SK-N-SH (cell line): ENCODE measurements at regions not wholly inside any gene's neighbourhood (a gene's known extent, or its start where the extent isn't known, plus 50 kb on each side); places are given as distances from the start of the nearest gene placed in this dataset.

Experiments
- CTCF ChIA-PET: fragments of 300-600, 350-600 bp; formaldehyde crosslinking; extraction: SDS; loops from one replicate; lab custom pipeline; 2021; lab: Yijun Ruan, JAX
- POLR2A ChIA-PET: fragments of 350-600 bp; sonication (Branson Sonifier 250); formaldehyde crosslinking; extraction: SDS; loops from one replicate; lab custom pipeline; 2020; ENCODE audit warnings: antibody characterized with exemption, inconsistent platforms; lab: Yijun Ruan, JAX
- DNase-seq: peaks from one replicate; pipeline ENCODE4 v3.0.0; 2012
- H2AFZ ChIP-seq: fragments of 200-600 bp; sonication (generic); 2 replicates; pipeline ENCODE4 v1.8.1; 2016; ENCODE audit warnings: antibody characterized with exemption, mild to moderate bottlenecking, low read depth
- H3F3A ChIP-seq: fragments of 200-600 bp; sonication (generic); replicated peaks from 2 replicates; pipeline ENCODE3; 2016; ENCODE audit warnings: antibody characterized with exemption, mild to moderate bottlenecking; ENCODE audit not compliant: insufficient read depth
- H3K27ac ChIP-seq, 2 experiments: fragments of 200-500 bp in 1 of 2; fragments of 200-600 bp in 1 of 2; sonication (Bioruptor generic) in 1 of 2; sonication (generic), shearing (Covaris generic) in 1 of 2; 2 replicates each; pipeline versions ENCODE4 v1.5.1 to v1.6.1; 2014 to 2016; ENCODE audit warnings: low read depth in 2 of 2, inconsistent platforms in 1 of 2, low read length in 1 of 2, mild to moderate bottlenecking in 1 of 2, mixed read lengths in 1 of 2
- H3K27me3 ChIP-seq: fragments of 200-600 bp; sonication (generic), shearing (Covaris generic); 2 replicates; pipeline ENCODE4 v1.6.1; 2016; ENCODE audit warnings: mixed run types; ENCODE audit not compliant: insufficient read depth
- H3K36me3 ChIP-seq, 2 experiments: fragments of 200-500 bp in 1 of 2; fragments of 200-600 bp in 1 of 2; sonication (Bioruptor generic) in 1 of 2; sonication (generic) in 1 of 2; replicated peaks in 1 of 2; 2 replicates each; pipeline versions ENCODE3 to v1.5.1; 2014 to 2016; ENCODE audit warnings: low read length in 1 of 2, mild to moderate bottlenecking in 1 of 2; ENCODE audit not compliant: insufficient read depth in 2 of 2, control insufficient read depth in 1 of 2
- H3K4me1 ChIP-seq, 2 experiments: fragments of 200-500 bp in 1 of 2; fragments of 200-600 bp in 1 of 2; sonication (Bioruptor generic) in 1 of 2; sonication (generic), shearing (Covaris generic) in 1 of 2; 2 replicates each; pipeline versions ENCODE4 v1.5.1 to v1.6.1; 2014 to 2016; ENCODE audit warnings: low read depth in 1 of 2, low read length in 1 of 2, mixed run types in 1 of 2; ENCODE audit not compliant: insufficient read depth in 2 of 2, control insufficient read depth in 1 of 2
- H3K4me2 ChIP-seq: fragments of 200-600 bp; sonication (generic), shearing (Covaris generic); 2 replicates; pipeline ENCODE4 v1.6.1; 2017; ENCODE audit warnings: mixed run types
- H3K4me3 ChIP-seq, 2 experiments: fragments of 200-500 bp in 1 of 2; fragments of 200-600 bp in 1 of 2; sonication (Bioruptor generic) in 1 of 2; sonication (generic), shearing (Covaris generic) in 1 of 2; 2 replicates each; pipeline versions ENCODE4 v1.5.1 to v1.8.1; 2014 to 2016; ENCODE audit warnings: low read depth in 2 of 2, inconsistent platforms in 1 of 2, low read length in 1 of 2, mild to moderate bottlenecking in 1 of 2, mixed read lengths in 1 of 2, moderate library complexity in 1 of 2
- H3K79me2 ChIP-seq: fragments of 200-600 bp; sonication (generic); 2 replicates; pipeline ENCODE4 v1.8.1; 2017; ENCODE audit warnings: mild to moderate bottlenecking; ENCODE audit not compliant: insufficient read depth
- H3K9ac ChIP-seq: fragments of 200-600 bp; sonication (generic); 2 replicates; pipeline ENCODE4 v1.6.1; 2017; ENCODE audit warnings: mixed run types
- H3K9me2 ChIP-seq: fragments of 200-600 bp; sonication (generic); 2 replicates; pipeline ENCODE4 v1.6.1; 2017; ENCODE audit warnings: mixed run types
- H3K9me3 ChIP-seq: fragments of 200-600 bp; sonication (generic); 2 replicates; pipeline ENCODE4 v1.6.1; 2017; ENCODE audit warnings: mixed run types, mild to moderate bottlenecking, moderate library complexity
- H4K20me1 ChIP-seq: fragments of 200-600 bp; sonication (generic); 2 replicates; pipeline ENCODE4 v1.6.1; 2017; ENCODE audit warnings: mild to moderate bottlenecking, mixed run types; ENCODE audit not compliant: insufficient read depth
- ELF1 ChIP-seq: IDR thresholded peaks from 2 replicates; pipeline ENCODE4 v1.4.0; 2012
- EZH2phosphoT487 ChIP-seq: fragments of 200-600 bp; sonication (generic); IDR thresholded peaks from 2 replicates; pipeline ENCODE4 v1.6.1; 2017; ENCODE audit warnings: low read depth, mixed run types, mild to moderate bottlenecking, antibody characterized with exemption, moderate library complexity, borderline replicate concordance
- FOSL2 ChIP-seq: IDR thresholded peaks from 2 replicates; pipeline ENCODE4 v1.4.0; 2012; ENCODE audit warnings: low read depth, mild to moderate bottlenecking, moderate library complexity, borderline replicate concordance
- FOXJ3 ChIP-seq: sonication (generic); formaldehyde crosslinking; IDR thresholded peaks from 2 replicates; pipeline ENCODE4 v1.5.1; 2020; ENCODE audit warnings: mild to moderate bottlenecking, missing genetic modification reagents
- FOXM1 ChIP-seq: IDR thresholded peaks from 2 replicates; pipeline ENCODE4 v1.4.0; 2012; ENCODE audit warnings: low read depth, mild to moderate bottlenecking
- GABPA ChIP-seq: IDR thresholded peaks from 2 replicates; pipeline ENCODE4 v1.4.0; 2012; ENCODE audit warnings: low read depth, mild to moderate bottlenecking
- IRF3 ChIP-seq: fragments of 150-350 bp; IDR thresholded peaks from 2 replicates; pipeline ENCODE4 v1.6.1; 2016; ENCODE audit warnings: mild to moderate bottlenecking, low read depth, low read length
- JUND ChIP-seq: IDR thresholded peaks from 2 replicates; pipeline ENCODE4 v1.4.0; 2012
- NFIC ChIP-seq: IDR thresholded peaks from 2 replicates; pipeline ENCODE4 v1.4.0; 2012; ENCODE audit warnings: borderline replicate concordance
- POLR2AphosphoS5 ChIP-seq: IDR thresholded peaks from 2 replicates; pipeline ENCODE4 v1.6.1; 2012; ENCODE audit warnings: low read depth, low read length
- REST ChIP-seq: IDR thresholded peaks from 2 replicates; pipeline ENCODE4 v1.6.1; 2012; ENCODE audit warnings: mild to moderate bottlenecking, low read depth, low read length, moderate library complexity
- RXRA ChIP-seq: IDR thresholded peaks from 2 replicates; pipeline ENCODE4 v1.4.0; 2012; ENCODE audit warnings: low read depth, mild to moderate bottlenecking, borderline replicate concordance
- USF1 ChIP-seq: IDR thresholded peaks from 2 replicates; pipeline ENCODE4 v1.4.0; 2012; ENCODE audit warnings: low read depth, borderline replicate concordance
- USF2 ChIP-seq: fragments of 150-350 bp; IDR thresholded peaks from 2 replicates; pipeline ENCODE4 v1.6.1; 2017; ENCODE audit warnings: antibody characterized with exemption, low read length, low read depth, borderline replicate concordance
- WGBS: methylation state at CpG from one replicate; pipeline ENCODE4 v1.1.6; 2017; ENCODE audit warnings: low lambda C conversion rate; 5-methylcytosine and 5-hydroxymethylcytosine counted together

GRCh38 chr9:13627502-13627901 lies 348.0 kb upstream of the MPDZ start:
- no peaks in the 10 kb centered on the region for H3K4me1 ChIP-seq
- H3K36me3 ChIP-seq: no peaks in the 10 kb centered on the region
- no peak overlapping the region for H2AFZ ChIP-seq
- no peak overlapping the region for H3K27ac ChIP-seq
- H3F3A ChIP-seq: no peaks in the 10 kb centered on the region
- H3K9ac ChIP-seq: no peak overlapping the region
- no peak overlapping the region for H3K4me3 ChIP-seq
- H3K27me3 ChIP-seq: no peaks in the 10 kb centered on the region
- TF ChIP-seq FOSL2 (no peak), EZH2phosphoT487 (no peak), POLR2AphosphoS5 (no peak), RXRA (no peak), FOXJ3 (no peak), JUND (no peak), REST (no peak), ELF1 (no peak), FOXM1 (no peak), NFIC (no peak), IRF3 (no peak), USF1 (no peak), GABPA (no peak), USF2 (no peak)
- TF ChIP-seq, all 33 proteins: peak for 0
- WGBS: 73% methylated on average over 2 of the region's 3 CpGs
- Histone ChIP-seq H4K20me1 (no peaks in the 10 kb centered on the region), H3K9me3 (no peaks in the 10 kb centered on the region), H3K9me2 (no peaks in the 10 kb centered on the region), H3K4me2 (no peak overlapping the region), H3K79me2 (no peaks in the 10 kb centered on the region)
- ChIA-PET POLR2A (no interaction called here), CTCF (interaction anchor here (0.8 to 1.0 kb wide), 2 partner anchors 25 to 199 kb away, joined by 3 read pairs; no protein-coding TSS in a partner anchor)
- no peak for DNase-seq
